ENCODE measurements at regions not wholly inside any gene's neighbourhood (a gene's known extent, or its start where the extent isn't known, plus 50 kb on each side); places are given as distances from the start of the nearest gene placed in this dataset.

GRCh38 chr5:158559643-158560042 lies 540.1 kb downstream of the EBF1 start:
- no peak for DNase-seq (ENCODE audit: low spot score)
- no peak for ATAC-seq

DNA sequence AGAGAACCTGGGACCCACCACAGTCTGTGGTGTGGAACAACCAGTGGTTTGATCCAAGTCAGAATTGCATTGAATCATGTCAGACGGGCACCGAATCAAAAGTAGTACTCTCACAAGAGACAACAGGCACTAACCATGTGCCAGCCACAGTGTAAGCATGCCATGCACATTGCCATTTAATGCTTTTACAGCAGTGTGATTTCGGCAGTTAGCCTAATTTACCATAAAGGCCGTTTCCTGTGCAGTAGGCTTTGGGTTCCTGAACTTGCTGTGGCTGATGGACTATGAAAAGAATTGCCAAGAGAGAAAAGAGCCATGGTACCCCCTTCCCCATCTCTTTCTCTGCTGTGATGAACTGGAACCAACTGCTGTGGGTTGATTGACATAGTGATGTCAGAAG lies 540.6 kb downstream of the EBF1 start:
- DNase-seq (ENCODE audit: low spot score), result no peak
- ATAC-seq, result no peak

GRCh38 chr5:158553962-158554336 lies 545.8 kb downstream of the EBF1 start:
- DNase-seq (ENCODE audit: low spot score) (no peak), ATAC-seq (no peak)

DNA sequence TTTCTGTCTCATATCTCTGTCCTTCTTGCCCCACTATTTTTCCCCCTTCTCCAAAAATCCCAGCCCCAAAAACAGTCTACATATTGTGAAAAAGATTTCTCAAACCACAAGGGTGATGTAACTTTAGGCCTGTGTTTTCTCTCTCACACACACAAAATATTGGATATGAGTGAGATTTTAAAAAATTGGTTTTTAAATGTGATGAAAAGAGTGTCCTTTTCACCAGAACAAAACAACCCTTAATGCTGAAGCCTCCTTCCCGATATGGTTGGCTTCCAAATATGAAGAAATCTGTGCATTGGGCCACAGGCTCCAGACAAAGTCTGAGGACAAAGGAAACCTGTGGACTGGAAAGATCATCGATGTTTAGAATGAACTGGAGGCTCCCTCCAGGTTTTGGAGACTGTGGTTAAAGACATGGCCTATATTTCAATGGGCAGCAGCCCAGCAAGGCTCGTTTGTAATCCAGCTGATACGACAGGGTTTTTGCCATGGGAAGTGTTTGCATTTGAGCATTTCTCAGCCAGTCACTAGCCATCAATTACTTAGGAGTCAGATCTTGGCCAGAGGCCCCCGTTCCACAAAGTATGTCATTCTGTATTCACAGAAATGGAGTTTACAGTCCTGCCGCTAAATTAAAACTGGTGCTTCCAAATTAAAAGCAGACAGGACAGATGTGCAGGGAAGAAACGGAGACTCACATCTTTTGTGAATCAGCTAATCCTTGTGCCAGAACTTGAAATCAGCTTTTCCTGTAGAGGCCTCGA lies 546.3 kb downstream of the EBF1 start:
- ATAC-seq (no peak), DNase-seq (ENCODE audit: low spot score) (no peak)

DNA sequence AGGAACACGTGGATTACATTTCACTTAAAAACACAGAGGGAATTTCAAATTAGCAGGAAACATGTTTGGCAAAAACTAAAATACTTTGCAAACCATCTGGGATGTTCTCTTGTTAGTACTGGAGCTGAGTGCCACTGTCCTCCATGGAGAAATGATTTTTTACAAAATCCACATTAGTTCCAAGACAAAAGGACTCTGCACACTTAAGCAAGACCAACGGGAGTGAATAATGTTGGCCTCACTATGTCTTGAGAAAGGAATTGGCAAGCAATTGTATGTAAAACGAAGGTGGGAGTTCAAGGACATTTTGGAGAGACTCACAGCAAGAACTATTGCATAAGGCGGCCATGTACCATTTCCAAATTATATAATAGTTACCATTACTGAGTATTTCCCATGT lies 547.5 kb downstream of the EBF1 start:
- ATAC-seq (no peak), DNase-seq (ENCODE audit: low spot score) (no peak)

DNA sequence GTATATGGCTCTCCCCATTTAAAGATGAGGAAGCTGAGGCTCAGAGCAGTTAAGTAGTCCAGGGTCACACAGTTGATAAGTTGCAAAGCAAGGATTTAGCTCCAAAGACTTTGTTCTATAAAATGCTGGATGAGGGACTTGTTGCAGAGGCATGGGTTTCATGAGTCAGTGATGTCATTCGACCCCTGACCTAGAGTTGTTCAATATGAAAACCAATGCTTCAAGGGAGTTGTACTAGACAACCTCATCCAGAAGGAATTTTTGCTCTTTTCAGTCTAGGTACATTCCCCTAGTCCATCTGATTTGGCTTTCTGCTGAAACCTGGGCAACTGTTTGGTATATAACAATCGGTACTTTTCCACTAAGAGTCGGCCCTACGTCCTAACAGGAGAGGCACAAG lies 550.4 kb downstream of the EBF1 start:
- DNase-seq (ENCODE audit: low spot score) (no peak), ATAC-seq (no peak)

GRCh38 chr5:158546748-158547147 lies 553.0 kb downstream of the EBF1 start:
- DNase-seq (ENCODE audit: low spot score) (no peak), ATAC-seq (no peak)

DNA sequence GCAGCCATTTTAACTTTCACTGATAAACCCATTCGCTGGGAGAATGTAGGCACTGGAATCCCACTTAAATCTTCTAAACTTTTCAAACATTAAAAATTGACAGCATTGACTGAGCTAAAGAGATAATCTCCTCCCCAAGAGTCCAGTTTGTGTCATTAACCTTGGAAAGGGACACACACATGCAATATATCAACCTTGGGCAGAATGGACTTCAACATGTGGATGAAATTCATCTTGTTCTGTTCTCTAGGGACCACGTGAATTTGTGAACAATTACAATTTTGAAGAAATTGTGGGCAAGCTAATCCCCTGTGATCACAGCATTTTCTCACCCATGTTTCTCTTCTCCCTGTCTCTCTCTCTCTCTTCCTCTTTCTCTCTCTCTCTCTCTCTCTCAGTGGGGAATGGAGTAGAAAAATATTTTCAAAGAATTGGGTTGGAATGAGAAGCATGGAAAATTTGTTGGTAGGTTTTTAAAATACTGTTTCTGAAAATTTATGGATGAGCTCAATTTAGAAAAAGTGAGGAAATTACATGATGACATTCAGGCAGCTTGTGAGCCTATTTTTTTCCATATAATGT lies 553.7 kb downstream of the EBF1 start:
- DNase-seq (ENCODE audit: low spot score) (no peak), ATAC-seq (no peak)

GRCh38 chr5:158544388-158545339 lies 555.1 kb downstream of the EBF1 start:
- ATAC-seq (no peak), DNase-seq (ENCODE audit: low spot score) (no peak)

- DNase-seq (ENCODE audit: low spot score) (no peak), ATAC-seq (peak; percentile 94)
Observed at GRCh38 chr5:158543539-158544387, 556.0 kb downstream of the EBF1 start.

DNA sequence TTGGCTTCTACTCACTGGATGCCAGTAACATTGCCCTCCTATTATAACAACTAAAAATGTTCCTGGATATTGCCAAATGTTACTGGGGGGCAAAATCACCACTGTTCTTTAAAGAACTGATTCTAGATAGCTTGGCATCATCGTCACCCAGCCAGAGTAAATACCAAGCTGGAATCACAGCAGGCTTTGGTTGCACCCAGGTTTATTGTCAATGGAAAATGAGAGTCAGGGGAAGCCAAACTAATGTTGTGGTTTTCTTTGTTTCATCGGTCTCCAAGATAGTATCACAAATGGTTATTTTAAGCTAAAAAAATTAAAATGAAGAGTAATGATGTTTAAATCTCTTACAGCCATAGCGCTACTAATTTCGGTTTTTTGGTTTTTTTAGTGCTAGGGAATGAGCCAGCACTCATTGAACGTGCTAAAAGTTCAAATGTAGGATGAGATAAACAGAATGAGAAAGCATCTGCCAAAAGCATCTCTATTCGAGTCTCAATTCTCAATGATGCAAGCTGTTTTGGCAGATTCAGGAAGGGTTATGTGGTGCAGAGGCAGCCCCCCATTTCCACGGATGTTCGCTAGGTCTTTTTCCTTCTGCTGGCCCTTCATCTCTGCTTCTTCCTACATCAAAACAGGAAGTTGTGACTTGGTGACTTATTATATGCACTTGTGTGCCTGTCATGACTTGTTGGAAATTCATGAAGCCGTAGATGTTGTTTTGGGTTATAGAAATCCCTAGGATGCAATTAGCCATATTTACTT lies 558.0 kb downstream of the EBF1 start:
- DNase-seq (ENCODE audit: low spot score) (no peak), ATAC-seq (no peak)

DNA sequence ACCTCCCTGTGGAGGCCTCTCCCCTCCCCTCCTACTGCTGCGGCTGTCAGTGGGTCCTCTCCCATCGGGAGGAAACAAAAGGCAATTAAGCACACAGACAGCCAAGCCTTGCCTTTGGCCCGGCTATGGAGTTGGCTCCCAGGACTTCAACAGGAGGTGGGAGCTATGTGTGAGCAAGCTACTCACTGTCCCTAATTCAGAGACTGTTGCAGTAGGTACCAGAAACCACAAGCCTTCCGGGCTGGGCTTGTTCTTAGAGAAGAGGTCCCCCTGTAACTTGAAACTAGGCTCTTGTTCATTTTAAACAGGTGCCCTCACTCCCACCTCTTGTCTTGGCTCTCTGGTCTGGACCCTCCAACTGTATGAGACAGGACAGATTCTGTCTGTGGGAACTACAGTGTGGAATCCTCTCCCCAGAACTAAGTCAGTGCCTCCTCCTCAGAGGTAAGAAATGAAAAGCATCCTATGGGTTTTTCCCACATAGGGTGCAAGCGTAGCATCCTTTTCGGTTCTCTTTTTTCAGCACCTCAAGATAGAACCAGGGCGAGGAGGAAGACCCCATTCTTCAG lies 561.1 kb downstream of the EBF1 start:
- no peak for DNase-seq (ENCODE audit: low spot score)
- no peak for ATAC-seq

DNA sequence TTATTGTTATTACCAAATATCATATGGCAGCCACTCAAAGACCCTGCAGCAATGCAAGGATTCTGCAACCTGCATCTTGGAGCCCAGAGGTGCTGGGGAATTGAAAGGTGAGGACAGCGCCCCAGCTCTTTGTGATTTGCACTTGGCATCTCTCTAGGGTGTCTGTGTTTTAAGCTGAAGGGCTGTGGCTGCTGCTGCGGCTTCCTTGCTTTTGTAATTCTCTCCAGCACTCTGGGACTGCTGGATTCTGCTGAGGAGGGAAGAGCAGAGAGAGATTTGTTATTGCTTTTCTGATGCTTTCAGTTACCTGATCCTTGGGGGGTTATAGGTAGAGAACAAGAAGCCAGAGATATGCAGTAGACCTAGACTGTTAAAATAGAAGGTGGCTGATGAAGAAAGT lies 562.4 kb downstream of the EBF1 start:
- DNase-seq (ENCODE audit: low spot score) (no peak), ATAC-seq (no peak)

GRCh38 chr5:158534203-158534602 lies 565.5 kb downstream of the EBF1 start:
- no peak for ATAC-seq

DNA sequence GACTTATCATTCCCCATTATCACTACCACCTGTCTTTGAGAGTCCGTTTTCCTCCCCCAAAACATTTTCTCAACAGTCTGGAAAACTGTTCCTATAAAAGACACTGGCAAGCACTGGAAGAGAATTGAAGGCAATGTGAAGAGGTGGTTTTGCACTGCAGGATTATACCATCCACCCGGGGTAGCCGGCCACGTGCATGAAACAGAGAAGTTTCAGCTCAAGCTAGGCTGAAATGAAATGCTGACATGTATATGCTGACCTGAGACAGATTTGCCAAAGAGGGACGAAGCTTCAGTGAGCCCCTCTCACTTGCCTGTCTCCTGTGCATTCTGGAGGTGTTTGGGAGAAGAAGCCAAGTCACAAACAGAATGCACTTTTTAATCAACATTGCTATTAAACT lies 567.0 kb downstream of the EBF1 start:
- no peak for DNase-seq (ENCODE audit: low spot score)
- ATAC-seq, result no peak

More at GRCh38 chr5:158534203-158534602, 565.5 kb downstream of the EBF1 start:
- DNase-seq (ENCODE audit: low spot score), result no peak

GRCh38 chr5:158531860-158532259 lies 567.9 kb downstream of the EBF1 start:
- no peak for ATAC-seq
- DNase-seq (ENCODE audit: low spot score), result no peak

DNA sequence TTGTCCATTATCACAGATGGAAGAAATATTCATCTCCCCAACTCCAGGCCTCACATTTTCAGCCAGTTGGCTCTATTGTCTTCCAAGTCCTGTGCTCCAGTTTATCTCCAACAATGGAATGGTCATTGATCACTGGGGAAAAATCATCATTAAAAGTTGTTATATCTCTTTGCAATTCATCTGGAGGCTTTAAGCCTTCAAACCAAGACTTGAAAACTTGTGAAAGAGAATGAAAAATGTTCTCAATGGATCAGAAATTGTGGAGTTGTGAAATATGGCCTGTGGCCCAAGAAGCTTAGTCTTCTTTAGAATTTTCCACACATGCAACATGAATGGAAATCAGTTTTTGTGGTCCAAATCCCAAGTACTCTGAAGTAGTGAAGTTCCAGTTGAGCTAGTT lies 569.6 kb downstream of the EBF1 start:
- ATAC-seq (no peak), DNase-seq (ENCODE audit: low spot score) (no peak)

DNA sequence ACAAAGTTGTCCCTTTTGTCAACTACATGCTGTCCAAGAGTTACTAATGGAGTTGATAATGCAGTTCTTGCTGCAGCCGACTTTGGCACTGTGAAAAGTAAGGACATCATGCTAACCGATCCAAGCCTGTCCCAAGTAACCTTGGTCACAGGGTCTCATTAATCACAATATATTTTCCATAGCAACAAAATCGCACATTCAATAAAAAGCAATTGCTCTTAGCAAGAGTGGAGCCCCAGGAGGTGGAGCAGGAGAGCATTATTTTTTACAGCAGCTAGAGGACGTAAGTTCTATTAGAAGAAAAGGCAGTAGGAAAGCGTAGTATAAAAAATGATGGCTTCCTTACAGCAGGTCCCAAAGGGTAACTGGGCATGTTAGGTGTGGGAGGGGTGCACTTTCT lies 570.3 kb downstream of the EBF1 start:
- DNase-seq (ENCODE audit: low spot score) (no peak), ATAC-seq (no peak)

DNA sequence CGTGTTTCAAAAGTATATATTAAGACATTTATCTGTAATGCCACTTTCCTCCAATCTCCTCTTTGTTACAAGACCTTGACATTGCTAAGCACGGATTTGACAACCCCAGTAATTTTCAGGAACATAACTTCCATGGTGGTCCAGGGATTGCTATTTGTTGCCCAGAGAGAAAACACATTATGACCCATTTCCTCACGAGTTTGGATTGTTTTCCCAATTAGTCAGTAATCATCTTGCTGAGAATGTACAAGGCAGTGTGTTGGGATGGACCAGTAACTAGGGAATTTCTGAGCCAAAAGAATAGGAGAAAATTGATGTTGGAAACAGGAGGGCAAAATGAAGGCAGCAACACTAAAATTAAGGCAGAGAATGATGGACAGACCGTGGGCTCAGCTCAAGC lies 574.1 kb downstream of the EBF1 start:
- no peak for DNase-seq (ENCODE audit: low spot score)
- no peak for ATAC-seq

DNA sequence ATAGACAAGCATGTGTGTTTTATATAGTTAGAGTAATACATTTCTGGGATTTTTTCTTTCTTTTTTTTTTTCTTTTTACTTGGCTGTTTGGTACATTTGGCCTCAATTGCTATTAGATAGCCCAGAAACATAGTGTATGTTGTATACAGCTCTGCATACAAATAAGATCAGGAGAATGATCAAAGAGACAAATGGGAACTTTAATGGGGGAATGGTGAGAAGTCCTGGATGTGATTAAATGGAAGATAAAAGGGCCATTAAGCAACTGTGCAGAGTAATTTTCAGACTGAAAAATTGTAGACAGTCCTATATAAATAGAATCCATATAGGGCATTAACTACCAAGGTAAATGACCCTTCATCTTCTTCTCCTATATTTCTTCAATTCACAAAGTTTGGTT lies 575.6 kb downstream of the EBF1 start:
- DNase-seq (ENCODE audit: low spot score), result no peak

More for the DNA sequence above, 575.6 kb downstream of the EBF1 start:
- no peak for ATAC-seq

Data from left lobe of liver (tissue), 2 donors.